Activated CD8-positive, alpha-beta memory T cell treated with anti-CD3 and anti-CD28 coated beads, Interleukin-2, amount 50 U/mL, for 4 hours (primary cell): ENCODE measurements at regions not wholly inside any gene's neighbourhood (a gene's known extent, or its start where the extent isn't known, plus 50 kb on each side); places are given as distances from the start of the nearest gene placed in this dataset.
"Not testable (repeated sequence)": the region's sequence is repeated elsewhere in the genome, so short reads cannot be mapped to it uniquely, and the experiment has no call there.

Experiments used
- DNase-seq: peaks from one replicate; pipeline ENCODE4 v3.0.0-alpha.2; 2020

DNA sequence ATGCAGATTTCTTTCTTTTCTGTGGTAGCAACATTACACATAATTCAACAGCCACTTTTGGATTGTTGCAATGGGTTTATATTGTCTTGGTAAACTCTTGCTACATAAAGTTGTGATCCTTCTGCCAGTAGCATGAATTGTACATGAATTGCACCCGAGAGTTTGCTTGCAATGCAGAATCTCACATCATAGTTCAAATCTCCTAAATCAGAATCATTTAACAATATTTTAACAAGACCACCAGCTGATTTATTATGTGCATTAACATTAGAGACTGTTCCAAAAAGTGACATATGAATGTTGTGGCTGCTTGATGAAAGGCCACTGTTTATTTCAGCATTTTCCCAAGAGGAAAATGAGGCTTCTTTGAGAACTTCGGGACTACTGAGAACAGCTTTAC is 1491.8 kb upstream of the NUDT12 start:
- DNase-seq: no peak

DNA sequence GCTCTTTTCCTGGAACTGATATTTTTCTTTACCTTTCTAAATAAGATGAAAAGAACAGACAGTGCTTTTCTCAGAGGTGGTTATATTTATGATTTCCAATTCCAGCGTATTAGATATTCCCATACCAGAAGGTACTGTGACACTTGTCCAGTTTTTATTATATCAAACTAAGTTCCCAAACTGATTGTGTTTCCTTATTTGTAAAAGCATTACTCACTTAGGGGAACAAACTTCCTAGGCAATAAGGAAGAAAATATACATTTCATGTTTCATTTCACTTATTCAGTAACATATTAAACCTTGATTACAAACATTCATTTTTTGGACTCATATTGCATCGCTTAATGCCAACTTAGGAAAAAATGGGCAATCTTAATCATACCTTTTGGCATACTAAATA is 1480.0 kb upstream of the NUDT12 start:
- DNase-seq: no peak

GRCh38 chr5:105036814-105037213 is 1474.2 kb upstream of the NUDT12 start:
- not testable (repeated sequence) for DNase-seq

- no peak for DNase-seq
These were observed 1471.8 kb upstream of the NUDT12 start for GRCh38 chr5:105034401-105034763.

DNA sequence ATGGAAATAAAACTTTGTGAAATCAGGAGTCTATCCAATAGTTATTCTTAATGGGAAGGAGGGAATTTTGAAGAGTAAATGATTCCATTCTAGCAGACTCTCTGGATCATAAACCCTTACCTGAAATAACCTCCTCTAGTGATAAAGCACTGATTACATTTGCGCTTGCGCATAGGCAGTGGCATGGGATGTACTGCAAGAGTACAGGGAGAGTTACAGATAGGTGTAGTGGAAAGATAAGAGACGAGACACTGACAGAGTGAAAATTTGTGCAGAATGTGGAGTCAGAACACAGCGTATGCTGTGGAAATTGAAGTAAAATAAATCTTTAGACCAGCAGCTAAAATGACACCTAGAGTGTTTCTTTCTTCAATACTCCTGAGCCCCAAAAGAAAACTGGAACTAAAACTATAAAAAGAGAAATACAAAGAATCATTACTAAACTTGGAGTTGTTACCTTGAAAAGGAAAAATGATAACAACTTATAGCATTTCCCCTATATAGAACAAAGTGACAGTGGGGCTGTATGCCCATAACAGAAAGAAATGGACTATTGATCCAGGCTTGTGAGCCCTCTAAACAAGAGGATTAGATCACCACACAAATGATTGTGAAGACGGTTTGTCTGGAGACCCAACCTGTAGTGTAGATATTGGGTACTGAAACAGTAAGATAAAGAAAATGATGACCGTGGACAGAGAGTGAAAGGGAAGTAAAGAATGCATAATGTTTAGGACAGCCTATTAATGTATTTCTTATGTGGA is 1471.2 kb upstream of the NUDT12 start:
- DNase-seq: no peak

- DNase-seq: no peak
These were observed 1470.3 kb upstream of the NUDT12 start for GRCh38 chr5:105032917-105033316.

DNA sequence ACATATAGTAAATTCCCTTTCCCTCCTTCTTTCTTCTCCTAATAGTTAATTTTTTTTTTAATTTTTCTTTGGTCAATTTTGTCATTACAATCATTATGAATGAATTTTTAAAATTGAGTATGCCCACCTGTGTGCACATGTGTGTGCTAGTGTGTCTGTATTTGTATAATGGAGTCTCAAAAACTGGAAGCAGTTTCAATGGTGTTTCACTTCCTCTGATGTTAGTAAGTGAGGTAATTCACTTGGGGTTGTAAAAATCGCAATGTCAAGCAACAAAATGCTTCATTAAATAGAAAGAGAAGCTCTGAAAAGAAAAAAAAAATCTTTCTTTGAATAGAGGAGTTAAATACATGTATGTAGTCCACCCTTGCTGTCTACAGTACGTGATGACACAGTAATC is 1467.6 kb upstream of the NUDT12 start:
- DNase-seq: no peak

DNA sequence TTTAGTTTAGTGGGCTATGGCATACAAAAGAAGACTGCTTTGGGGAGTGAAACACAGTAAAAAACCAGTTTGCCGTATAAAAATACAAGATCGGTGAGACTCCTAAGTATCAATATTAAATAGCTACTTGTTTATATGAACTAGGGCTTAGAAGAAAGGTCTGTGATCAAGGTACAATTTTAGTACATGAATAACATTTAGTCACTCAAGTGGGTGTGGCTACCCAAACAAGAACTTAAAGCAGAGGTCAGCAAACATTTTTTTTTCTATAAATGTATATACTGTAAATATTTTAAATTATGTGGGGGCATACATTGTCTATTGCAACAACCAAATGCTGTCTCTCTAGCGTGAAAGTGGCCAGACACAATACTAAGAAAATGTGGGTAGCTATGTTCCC is 1452.5 kb upstream of the NUDT12 start:
- no peak for DNase-seq

GRCh38 chr5:104998572-104998971 is 1436.0 kb upstream of the NUDT12 start:
- no peak for DNase-seq

- no peak for DNase-seq
These were observed 1435.6 kb upstream of the NUDT12 start for GRCh38 chr5:104998169-104998568.

DNA sequence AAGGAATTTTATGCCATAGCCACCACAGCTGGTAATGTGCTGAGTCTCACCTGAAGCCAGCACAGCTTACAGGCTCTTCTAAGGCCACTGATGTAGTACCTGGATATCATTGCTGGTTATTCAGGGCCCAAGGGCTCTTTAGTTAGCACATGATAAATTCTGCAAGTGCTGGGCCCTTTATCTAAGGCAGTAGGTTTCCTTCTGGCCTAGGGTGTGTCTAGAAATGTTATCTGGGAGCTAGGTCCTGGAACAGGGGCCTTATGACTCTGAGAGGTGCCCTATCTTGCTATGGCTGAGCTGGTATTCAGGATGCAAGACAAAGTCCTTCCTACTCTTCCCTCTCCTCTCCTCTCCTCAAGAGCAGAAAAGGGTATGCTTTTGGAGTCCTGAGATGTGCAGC is 1424.5 kb upstream of the NUDT12 start:
- no peak for DNase-seq

DNA sequence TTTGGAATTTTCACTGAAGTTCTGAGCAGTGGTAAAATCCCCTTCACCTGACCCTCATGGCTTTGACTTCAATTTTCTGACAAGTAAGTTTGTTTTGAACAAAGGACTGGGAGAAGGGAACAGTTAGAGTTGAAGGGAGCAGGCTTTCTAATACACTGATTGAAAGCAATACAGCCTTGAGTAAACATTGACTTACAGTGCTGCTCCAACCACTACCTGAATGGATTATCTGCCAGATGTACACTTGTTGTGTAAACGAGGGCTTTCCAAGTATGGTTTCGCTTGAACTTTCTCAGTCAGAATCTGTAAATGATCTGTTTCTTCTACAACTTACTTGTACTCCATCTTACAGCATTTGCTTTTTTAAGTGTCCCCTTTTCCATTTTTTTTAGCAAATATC is 1414.9 kb upstream of the NUDT12 start:
- DNase-seq: no peak

DNA sequence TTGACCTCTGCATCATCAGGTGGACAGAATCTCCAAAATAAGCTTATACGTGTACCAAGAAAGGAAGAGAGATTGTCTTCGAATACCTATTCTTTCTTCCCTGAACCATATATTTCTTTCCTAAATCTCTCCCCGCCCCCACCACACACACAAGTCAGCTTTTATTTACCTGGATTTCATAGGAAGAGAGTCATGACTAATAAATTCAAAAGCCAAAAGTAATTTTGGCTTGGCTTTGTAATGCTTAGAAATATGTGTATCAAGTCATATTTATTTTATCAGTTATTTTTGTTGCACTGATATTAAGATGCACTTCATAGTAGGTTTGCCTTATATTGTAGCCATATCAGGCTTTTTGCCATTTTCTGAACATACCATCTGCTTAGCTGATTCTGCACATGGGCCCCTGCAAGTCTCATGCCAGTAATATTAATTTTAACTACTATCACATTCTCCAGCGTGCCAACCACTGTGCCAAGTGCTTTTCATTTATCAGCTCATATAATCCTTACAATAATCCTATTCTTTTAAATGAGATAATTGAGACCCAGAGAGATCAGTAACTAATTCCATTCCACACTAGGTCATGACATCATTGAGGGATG is 1405.3 kb upstream of the NUDT12 start:
- DNase-seq: no peak

GRCh38 chr5:104965006-104965405 is 1402.4 kb upstream of the NUDT12 start:
- no peak for DNase-seq

GRCh38 chr5:104955479-104955878 is 1392.9 kb upstream of the NUDT12 start:
- no peak for DNase-seq

GRCh38 chr5:104952876-104953275 is 1390.3 kb upstream of the NUDT12 start:
- no peak for DNase-seq

- DNase-seq: no peak
These were observed 1389.2 kb upstream of the NUDT12 start for GRCh38 chr5:104951829-104952228.

DNA sequence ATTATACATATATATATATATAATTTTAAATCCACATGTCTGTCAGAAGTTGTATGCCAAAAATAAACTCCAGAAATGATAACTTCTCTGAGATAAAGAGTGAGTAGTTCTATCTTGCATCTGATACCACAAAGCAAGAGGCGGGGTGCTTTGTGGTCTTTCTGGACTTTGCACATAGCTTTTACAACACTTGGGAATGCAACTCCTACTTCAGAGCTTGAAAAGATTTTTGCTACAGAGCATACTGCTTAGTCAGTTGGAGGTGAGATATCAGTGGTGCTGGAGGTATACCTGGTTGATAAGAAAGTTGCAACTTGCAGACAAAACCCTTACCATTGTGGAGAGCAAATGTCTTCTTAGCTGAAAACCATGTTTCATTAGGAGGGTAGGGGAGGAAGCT is 1384.5 kb upstream of the NUDT12 start:
- no peak for DNase-seq

GRCh38 chr5:104942735-104943134 is 1380.1 kb upstream of the NUDT12 start:
- no peak for DNase-seq

- DNase-seq: no peak
These were observed 1378.5 kb upstream of the NUDT12 start for GRCh38 chr5:104941030-104941645.

GRCh38 chr5:104937598-104937997 is 1375.0 kb upstream of the NUDT12 start:
- no peak for DNase-seq

- no peak for DNase-seq
These were observed 1369.8 kb upstream of the NUDT12 start for GRCh38 chr5:104932431-104932830.

GRCh38 chr5:104928906-104929520 is 1366.4 kb upstream of the NUDT12 start:
- DNase-seq: no peak

DNA sequence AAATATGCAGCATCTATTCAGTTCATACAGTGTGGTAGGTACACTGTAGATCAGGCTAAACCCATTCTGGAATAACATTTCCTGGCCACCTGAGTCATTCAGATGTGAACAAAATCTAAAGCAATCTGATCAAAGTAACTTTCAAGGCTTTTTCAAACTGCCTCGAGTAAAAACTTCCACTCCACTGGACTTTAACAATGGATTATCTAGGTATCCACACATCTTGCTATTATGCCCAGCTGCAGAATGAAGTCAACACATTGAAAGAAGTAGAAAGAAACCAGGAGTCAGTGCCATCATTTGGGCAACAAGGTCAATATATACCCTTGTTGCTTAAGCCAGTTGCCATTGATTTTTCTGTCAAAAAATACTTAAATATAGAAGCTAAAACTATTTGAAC is 1352.6 kb upstream of the NUDT12 start:
- DNase-seq: no peak
